AG04449 (cell line): ENCODE measurements at regions not wholly inside any gene's neighbourhood (a gene's known extent, or its start where the extent isn't known, plus 50 kb on each side); places are given as distances from the start of the nearest gene placed in this dataset.

Experiments
- CTCF ChIA-PET: fragments of 350-600 bp; formaldehyde crosslinking; extraction: SDS; loops from one replicate; lab custom pipeline; 2021; ENCODE audit warnings: antibody characterized with exemption; lab: Yijun Ruan, JAX
- POLR2A ChIA-PET: fragments of 400-600, 350-600 bp; formaldehyde crosslinking; extraction: SDS; loops from one replicate; lab custom pipeline; 2020; ENCODE audit warnings: antibody characterized with exemption, inconsistent platforms; lab: Yijun Ruan, JAX
- DNase-seq: peaks from one replicate; pipeline ENCODE4 v3.0.0-alpha.2; 2010; ENCODE audit warnings: low read depth, low spot score
- H3K4me3 ChIP-seq: 2 replicates; pipeline ENCODE4 v1.5.1; 2011; ENCODE audit warnings: low read depth, mild to moderate bottlenecking, control low read depth, low read length
- TF ChIP-seq, protein P1 (sequence below): IDR thresholded peaks from one replicate; pipeline ENCODE4 v1.5.1; 2011; ENCODE audit warnings: mild to moderate bottlenecking, moderate library complexity, low read length, control low read depth, inconsistent platforms; ENCODE audit not compliant: insufficient read depth; ENCODE audit errors: missing control alignments

- ChIA-PET POLR2A (no interaction called here), CTCF (interaction anchor here (0.9 kb wide), 1 partner anchor 610 kb away, joined by 3 read pairs; no protein-coding TSS in a partner anchor)
- TF ChIP-seq, protein P1, sequence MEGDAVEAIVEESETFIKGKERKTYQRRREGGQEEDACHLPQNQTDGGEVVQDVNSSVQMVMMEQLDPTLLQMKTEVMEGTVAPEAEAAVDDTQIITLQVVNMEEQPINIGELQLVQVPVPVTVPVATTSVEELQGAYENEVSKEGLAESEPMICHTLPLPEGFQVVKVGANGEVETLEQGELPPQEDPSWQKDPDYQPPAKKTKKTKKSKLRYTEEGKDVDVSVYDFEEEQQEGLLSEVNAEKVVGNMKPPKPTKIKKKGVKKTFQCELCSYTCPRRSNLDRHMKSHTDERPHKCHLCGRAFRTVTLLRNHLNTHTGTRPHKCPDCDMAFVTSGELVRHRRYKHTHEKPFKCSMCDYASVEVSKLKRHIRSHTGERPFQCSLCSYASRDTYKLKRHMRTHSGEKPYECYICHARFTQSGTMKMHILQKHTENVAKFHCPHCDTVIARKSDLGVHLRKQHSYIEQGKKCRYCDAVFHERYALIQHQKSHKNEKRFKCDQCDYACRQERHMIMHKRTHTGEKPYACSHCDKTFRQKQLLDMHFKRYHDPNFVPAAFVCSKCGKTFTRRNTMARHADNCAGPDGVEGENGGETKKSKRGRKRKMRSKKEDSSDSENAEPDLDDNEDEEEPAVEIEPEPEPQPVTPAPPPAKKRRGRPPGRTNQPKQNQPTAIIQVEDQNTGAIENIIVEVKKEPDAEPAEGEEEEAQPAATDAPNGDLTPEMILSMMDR: no peak
- DNase-seq: no peak
- H3K4me3 ChIP-seq: no peak overlapping the region
Measured at GRCh38 chr4:14265651-14266050, 638.1 kb upstream of the BOD1L1 start.

GRCh38 chr4:14267373-14268060, 640.0 kb upstream of the BOD1L1 start:
- ChIA-PET POLR2A (no interaction called here), CTCF (no interaction called here)
- no peak overlapping the region for H3K4me3 ChIP-seq
- DNase-seq: no peak
- TF ChIP-seq, protein P1: no peak

- DNase-seq: no peak
- H3K4me3 ChIP-seq: no peak overlapping the region
- TF ChIP-seq, protein P1: no peak
- CTCF ChIA-PET: no interaction called here
- POLR2A ChIA-PET: no interaction called here
Measured at GRCh38 chr4:14269824-14270223, 642.3 kb upstream of the BOD1L1 start.

DNA sequence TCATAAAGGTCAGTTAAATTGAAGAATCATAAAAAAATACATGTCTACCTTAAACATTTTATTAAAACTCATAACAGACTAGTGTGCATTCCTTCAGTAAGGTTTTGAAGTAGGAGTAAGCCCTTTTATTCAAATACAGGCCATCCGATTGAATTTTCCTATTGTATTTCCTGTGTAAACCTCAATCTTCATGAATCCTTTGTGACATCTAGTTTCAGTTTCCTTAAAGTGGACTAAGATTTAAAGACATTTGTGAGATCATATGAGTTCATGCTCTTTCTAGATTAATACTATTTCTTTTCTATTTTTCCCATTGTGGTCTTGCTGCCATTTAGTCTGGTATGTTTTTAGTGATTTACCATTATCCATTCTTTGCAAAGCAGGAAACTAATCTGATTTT, 644.7 kb upstream of the BOD1L1 start:
- no peak overlapping the region for H3K4me3 ChIP-seq
- ChIA-PET POLR2A (no interaction called here), CTCF (no interaction called here)
- TF ChIP-seq, protein P1: no peak
- DNase-seq: no peak

DNA sequence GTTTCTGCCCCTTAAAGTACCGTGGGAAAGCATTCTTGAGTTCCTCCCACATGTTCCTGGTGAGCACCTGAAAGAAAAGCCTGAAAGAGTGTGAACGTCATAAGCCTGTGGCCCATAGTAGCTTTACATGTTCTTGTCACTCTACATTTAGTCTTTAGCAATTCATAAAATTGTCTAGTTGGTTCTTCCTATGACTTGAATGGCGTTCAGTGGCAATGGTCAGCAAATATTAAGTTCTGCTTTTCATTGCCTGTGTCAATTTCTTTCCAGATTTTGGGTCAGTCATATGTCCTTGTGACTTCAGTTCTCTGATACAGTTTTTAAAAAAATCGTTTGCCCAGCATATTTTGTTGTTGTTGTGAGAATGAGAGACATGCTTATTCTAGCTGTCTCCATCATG, 650.0 kb upstream of the BOD1L1 start:
- ChIA-PET CTCF (interaction anchor here (0.6 kb wide), 1 partner anchor 812 kb away, joined by 3 read pairs; no protein-coding TSS in a partner anchor), POLR2A (no interaction called here)
- TF ChIP-seq, protein P1: no peak
- no peak overlapping the region for H3K4me3 ChIP-seq
- no peak for DNase-seq

DNA sequence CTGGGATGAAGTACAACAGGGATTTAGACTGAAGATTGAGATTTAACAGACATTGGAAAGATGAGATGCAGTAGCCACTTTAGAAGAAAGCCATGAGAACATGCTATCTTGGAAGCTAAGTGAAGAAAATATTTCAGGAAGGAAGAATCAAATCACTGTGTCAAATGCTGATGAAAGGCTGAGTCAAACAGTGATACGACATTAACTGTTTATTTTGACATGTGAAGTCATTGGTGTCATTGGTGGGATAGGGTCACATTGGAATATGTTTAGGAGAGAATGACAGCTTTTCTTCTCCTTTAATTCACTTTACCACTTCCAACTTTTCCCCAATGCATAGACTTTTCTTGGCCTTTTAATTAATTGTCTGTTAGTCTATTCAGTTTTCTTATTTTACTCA, 653.0 kb upstream of the BOD1L1 start:
- CTCF ChIA-PET: no interaction called here
- no peak for DNase-seq
- no peak overlapping the region for H3K4me3 ChIP-seq
- TF ChIP-seq, protein P1: no peak
- POLR2A ChIA-PET: no interaction called here
